ENCODE measurements at regions not wholly inside any gene's neighbourhood (a gene's known extent, or its start where the extent isn't known, plus 50 kb on each side); places are given as distances from the start of the nearest gene placed in this dataset.
A peak's percentile ranks its signal among the peaks of the same experiment; 100 is the strongest.

GRCh38 chr18:55918444-55918843 is 330.5 kb upstream of the TCF4 start:
- DNase-seq, result no peak

DNA sequence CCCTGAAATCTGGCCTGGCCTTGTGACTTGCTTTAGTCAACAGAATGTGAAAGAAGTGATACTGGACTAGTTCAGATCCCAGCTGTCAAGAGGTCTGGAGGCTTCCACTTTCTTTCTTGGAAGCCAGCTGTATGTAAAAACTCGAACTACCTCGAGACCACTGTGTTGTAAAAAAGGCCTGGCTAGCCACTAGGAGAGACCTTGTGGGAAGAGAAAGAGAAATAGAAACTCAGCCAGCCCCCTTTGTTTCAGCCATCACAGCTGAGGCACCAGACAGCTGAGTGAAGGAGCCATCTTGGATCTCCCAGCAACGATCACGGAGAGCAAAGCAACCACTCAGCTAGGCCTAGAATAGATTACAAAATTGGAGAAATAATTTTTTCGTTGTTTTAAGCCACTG is 324.9 kb upstream of the TCF4 start:
- no peak for DNase-seq

DNA sequence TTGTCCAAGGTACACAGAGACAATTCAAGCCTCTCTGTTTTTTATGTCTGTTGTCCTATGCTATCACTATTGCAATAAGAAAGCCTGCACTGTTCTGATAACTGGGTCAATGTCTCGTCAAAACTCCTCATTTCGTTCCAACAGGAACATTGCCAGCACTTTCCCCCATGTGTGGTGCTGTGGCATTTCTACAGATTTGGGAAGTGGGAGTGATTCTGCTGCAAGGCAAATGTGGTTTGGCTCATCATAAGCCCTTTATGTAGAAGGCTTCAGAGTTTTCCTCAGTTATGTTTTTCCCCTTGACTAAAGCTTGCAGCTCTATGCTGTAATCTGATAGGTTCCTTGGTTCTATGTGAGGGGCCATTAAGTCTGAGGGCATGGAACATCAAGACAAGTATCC is 324.1 kb upstream of the TCF4 start:
- DNase-seq, result no peak

DNA sequence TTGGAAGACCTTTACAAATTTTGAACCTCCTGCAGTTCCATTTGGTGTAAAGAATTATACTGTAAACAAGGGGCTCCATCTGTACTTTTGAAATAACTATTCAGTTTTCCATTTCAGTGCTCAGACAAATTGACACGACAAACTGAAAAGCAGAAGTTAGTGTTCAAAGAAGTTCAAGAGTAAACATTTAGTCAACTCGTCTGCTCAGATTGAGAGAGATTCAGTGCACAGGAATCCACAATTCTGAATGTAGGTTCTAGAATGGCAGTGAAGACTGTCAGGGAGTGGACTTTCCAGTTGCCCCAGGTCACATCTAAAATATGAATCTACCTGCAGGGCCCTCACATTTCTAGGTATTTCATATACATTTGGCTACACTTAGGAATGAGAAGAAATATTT is 322.3 kb upstream of the TCF4 start:
- no peak for DNase-seq

- no peak for DNase-seq
Measured at GRCh38 chr18:55908901-55909366, 320.9 kb upstream of the TCF4 start.

DNA sequence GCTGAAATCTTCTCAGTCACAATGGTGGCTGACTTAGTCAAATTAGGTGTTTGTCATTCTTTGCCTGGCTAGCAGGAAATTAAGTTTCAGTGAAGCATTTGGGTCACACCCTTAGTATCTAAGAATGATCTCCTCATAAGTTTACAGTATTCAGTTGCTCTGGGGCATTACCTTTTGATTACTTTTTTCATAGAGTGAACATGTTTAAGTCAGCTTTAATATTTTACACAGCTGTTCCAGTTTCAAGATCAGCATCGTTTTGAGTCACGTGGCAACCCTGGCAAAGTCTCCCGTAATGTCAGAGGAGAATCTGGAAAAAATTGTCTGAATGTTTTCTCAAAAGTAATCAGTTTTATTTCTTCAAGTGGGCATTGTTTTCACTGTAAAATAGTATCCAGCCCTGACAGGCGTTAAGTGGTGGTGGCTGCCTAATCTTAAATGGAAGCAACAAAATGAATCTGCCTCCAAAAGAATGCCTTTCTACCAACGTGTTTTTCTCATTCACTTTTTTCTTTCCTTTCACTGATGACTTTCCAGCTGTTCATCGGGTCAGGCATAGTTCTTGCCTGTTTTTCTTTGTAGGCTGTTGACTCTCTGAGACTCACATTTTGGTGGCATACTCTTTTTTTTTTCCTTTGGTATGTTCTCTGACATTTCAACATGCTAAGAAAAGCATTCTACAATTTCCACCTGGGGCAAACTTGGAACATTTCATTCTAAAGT is 319.6 kb upstream of the TCF4 start:
- no peak for DNase-seq

DNA sequence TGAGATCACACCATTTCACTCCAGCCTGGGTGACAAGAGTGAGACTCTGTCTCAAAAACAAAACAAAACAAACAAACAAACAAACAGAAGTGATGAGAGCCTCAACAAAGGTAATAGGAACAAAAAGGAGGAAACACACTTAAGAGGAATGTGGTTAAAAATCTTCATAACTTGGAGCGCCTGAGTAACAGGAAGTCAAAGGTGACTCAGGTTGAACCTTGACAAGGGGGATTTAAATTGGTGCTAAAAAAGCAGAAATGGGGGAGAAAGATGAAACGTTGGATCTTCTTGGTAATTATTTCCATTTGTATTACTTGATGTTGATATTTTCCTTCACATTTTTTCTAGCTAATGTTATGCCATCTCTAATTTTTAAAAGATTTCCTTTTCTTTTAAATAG is 318.5 kb upstream of the TCF4 start:
- DNase-seq, result no peak

- no peak for DNase-seq
Measured at GRCh38 chr18:55903911-55904310, 315.9 kb upstream of the TCF4 start.

DNA sequence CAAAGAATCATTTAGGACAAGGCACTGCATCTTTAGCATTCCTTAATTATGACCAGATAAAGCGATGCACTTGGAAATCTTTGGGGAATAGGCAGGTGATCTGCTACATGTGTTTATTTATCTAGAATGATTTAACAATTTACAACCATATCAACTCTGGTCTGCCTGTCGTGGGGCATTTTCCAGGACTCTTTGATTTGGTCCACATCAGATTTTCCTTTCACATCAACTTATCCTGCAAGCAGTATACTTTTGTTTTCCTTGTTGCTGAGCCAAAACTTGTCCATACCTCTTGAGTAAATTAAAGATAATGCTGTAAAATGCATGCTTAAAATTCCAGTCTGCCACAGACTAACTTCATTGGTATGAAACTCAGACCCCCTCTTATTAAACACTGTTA is 312.4 kb upstream of the TCF4 start:
- DNase-seq, result no peak

- no peak for DNase-seq
Measured at GRCh38 chr18:55897091-55897689, 309.2 kb upstream of the TCF4 start.

- no peak for DNase-seq
Measured at GRCh38 chr18:55893948-55894347, 306.0 kb upstream of the TCF4 start.

GRCh38 chr18:55892862-55893813 is 305.1 kb upstream of the TCF4 start:
- DNase-seq, result peak; percentile 3

DNA sequence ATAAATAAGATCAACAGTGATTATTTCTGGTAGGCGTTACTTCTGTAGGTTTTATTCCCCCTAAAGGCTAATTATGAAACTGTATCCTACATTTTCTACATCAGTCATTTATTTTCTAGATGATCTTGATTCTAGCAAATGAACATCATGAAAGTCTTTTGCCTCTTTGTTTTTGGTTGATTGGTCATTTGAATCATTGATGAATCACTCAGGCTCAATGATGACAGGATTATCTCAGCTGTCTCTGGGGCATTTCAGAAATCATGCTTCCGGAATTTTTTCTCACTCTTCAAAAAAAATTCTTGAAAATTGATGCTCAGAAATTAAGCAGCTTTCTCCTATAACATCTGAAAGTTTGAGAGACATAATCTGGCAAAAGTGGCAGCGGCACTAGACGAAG is 298.9 kb upstream of the TCF4 start:
- DNase-seq, result no peak

DNA sequence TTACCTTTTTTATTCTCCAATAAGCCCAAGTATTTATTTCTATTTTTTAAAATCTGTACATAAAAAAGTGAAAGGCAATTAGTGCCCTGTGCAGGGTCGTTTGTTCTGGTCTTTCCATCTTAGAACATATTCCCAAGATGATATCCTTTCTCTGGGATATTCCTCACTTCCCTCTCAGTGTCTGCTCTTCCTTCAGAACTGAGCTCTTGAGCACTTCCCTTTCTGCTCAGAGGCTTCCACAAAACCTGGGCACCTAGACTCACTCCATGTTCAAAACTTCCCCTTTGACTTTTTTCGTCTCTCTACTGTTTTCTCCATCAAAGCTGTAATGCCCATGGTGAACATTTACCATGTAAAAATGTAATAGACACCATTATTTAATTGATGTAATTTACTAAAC is 296.5 kb upstream of the TCF4 start:
- no peak for DNase-seq

DNA sequence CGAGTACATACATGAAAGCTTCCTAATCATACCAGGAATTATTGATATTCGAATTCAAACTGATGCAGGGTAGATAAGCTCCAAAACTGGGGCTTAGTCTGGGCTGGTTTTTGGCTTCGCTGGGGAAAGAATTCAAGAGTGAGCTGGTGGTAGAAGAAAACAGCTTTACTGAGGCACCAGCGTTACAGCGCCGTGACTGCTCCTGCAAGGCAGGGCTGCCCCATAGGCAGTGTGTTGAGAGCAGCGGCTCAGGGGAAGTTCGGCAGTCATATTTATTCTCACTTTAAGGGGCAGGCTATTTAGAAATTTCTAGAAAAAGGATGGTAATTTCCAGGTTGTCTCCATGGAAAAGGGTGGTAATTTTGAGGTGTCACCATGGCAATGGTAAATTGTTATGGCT is 292.6 kb upstream of the TCF4 start:
- no peak for DNase-seq

- no peak for DNase-seq
Measured at GRCh38 chr18:55879331-55879730, 291.3 kb upstream of the TCF4 start.

- DNase-seq, result no peak
Measured at GRCh38 chr18:55878224-55878623, 290.2 kb upstream of the TCF4 start.

GRCh38 chr18:55877321-55877720 is 289.3 kb upstream of the TCF4 start:
- DNase-seq, result no peak

GRCh38 chr18:55876254-55876653 is 288.3 kb upstream of the TCF4 start:
- DNase-seq, result no peak

- DNase-seq, result no peak
Measured at GRCh38 chr18:55875371-55875901, 287.4 kb upstream of the TCF4 start.

- no peak for DNase-seq
Measured at GRCh38 chr18:55869556-55870501, 281.8 kb upstream of the TCF4 start.

DNA sequence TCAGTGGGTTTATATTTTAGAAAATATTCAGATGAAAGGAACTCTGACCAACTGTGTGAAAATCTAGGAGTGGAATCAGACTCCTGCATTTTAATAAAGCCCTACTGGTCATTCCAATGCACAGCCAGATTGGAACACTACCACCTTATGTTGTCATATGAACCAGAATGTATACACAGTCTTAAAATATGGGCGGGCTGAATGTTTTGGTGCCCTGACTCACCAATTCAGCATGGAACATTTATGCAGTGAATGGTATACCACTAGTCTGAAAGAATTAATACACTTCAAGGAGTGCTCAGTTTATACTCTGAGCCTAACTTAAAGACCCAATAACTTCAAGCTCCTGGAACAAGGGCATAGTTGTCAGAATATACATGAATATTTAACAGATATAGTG is 280.9 kb upstream of the TCF4 start:
- DNase-seq, result no peak
